Suprapubic skin (tissue), 3 donors: ENCODE measurements at regions not wholly inside any gene's neighbourhood (a gene's known extent, or its start where the extent isn't known, plus 50 kb on each side); places are given as distances from the start of the nearest gene placed in this dataset.

Source experiments
- CTCF ChIP-seq, 2 donors: fragments of 200-600 bp in 1 of 2; fragments of 450-650 bp in 1 of 2; sonication (generic) in 1 of 2; IDR thresholded peaks; one replicate each; pipeline ENCODE4 v1.5.1; 2016 to 2019; ENCODE audit warnings: antibody characterized with exemption in 2 of 2, mild to moderate bottlenecking in 1 of 2, moderate library complexity in 1 of 2
- POLR2A ChIP-seq, 2 donors: fragments of 450-650 bp; IDR thresholded peaks; one replicate each; pipeline ENCODE4 v1.6.1; 2017; ENCODE audit warnings: antibody characterized with exemption in 2 of 2, mild to moderate bottlenecking in 2 of 2, moderate library complexity in 2 of 2

DNA sequence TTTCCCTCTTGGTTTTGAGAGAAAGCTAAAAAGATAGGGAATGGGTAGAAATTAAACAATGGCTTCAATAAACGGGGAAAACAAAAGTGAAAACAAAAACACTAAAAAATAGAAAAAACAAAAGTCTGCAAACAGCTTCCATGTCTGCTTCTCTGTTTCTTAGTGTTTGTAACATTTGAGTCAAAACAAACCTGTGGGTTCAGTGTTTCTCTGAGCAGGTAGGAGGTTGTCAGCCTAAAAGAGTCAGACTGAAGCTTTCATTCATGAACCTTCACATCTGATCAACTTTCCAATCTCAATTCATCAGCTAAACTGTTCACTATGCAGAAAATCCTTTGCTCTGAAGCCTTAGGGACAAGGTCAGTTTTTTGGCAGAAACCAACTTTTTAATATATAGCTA is 102.5 kb upstream of the ADAMTS16 start:
- TF ChIP-seq CTCF (IDR thresholded peaks at IDR 0.05) (no peak), POLR2A (IDR thresholded peaks at IDR 0.05) (no peak)
